Activated CD4-positive, alpha-beta T cell treated with anti-CD3 and anti-CD28 coated beads for 48 hours (primary cell): ENCODE measurements at regions not wholly inside any gene's neighbourhood (a gene's known extent, or its start where the extent isn't known, plus 50 kb on each side); places are given as distances from the start of the nearest gene placed in this dataset.

ENCODE experiments used
- DNase-seq: peaks from one replicate; pipeline ENCODE4 v3.0.0-alpha.2; 2020

GRCh38 chr4:11182031-11182430, 246.7 kb downstream of the HS3ST1 start:
- no peak for DNase-seq

- DNase-seq = no peak
These were observed 248.9 kb downstream of the HS3ST1 start for GRCh38 chr4:11179796-11180195.

GRCh38 chr4:11178433-11178832, 250.3 kb downstream of the HS3ST1 start:
- no peak for DNase-seq

GRCh38 chr4:11175374-11175773, 253.3 kb downstream of the HS3ST1 start:
- DNase-seq = no peak

- DNase-seq = no peak
These were observed 262.1 kb downstream of the HS3ST1 start for GRCh38 chr4:11166606-11167005.

GRCh38 chr4:11166034-11166433, 262.7 kb downstream of the HS3ST1 start:
- no peak for DNase-seq

GRCh38 chr4:11165052-11165451, 263.6 kb downstream of the HS3ST1 start:
- DNase-seq = no peak

- DNase-seq = no peak
These were observed 268.4 kb downstream of the HS3ST1 start for GRCh38 chr4:11160288-11160687.

- no peak for DNase-seq
These were observed 269.7 kb downstream of the HS3ST1 start for GRCh38 chr4:11158971-11159370.

- DNase-seq = no peak
These were observed 273.4 kb downstream of the HS3ST1 start for GRCh38 chr4:11155208-11155867.

GRCh38 chr4:11153171-11153750, 275.4 kb downstream of the HS3ST1 start:
- DNase-seq = no peak

GRCh38 chr4:11152684-11153083, 276.0 kb downstream of the HS3ST1 start:
- DNase-seq = no peak

- no peak for DNase-seq
These were observed 277.2 kb downstream of the HS3ST1 start for GRCh38 chr4:11151500-11151899.

GRCh38 chr4:11149612-11150259, 279.0 kb downstream of the HS3ST1 start:
- no peak for DNase-seq

GRCh38 chr4:11139871-11140270, 288.8 kb downstream of the HS3ST1 start:
- DNase-seq = no peak

- DNase-seq = no peak
These were observed 289.7 kb downstream of the HS3ST1 start for GRCh38 chr4:11138964-11139363.

- DNase-seq = no peak
These were observed 294.0 kb downstream of the HS3ST1 start for GRCh38 chr4:11134705-11135104.

GRCh38 chr4:11133868-11134267, 294.8 kb downstream of the HS3ST1 start:
- DNase-seq = no peak

- DNase-seq = no peak
These were observed 296.2 kb downstream of the HS3ST1 start for GRCh38 chr4:11132478-11132877.

GRCh38 chr4:11131491-11131890, 297.2 kb downstream of the HS3ST1 start:
- no peak for DNase-seq

- DNase-seq = no peak
These were observed 298.3 kb downstream of the HS3ST1 start for GRCh38 chr4:11130195-11130970.

GRCh38 chr4:11120435-11120834, 308.3 kb downstream of the HS3ST1 start:
- DNase-seq = no peak

GRCh38 chr4:11119474-11119873, 309.2 kb downstream of the HS3ST1 start:
- DNase-seq = no peak

GRCh38 chr4:11118513-11118912, 310.2 kb downstream of the HS3ST1 start:
- DNase-seq = no peak
